HepG2 (cell line): ENCODE measurements at regions not wholly inside any gene's neighbourhood (a gene's known extent, or its start where the extent isn't known, plus 50 kb on each side); places are given as distances from the start of the nearest gene placed in this dataset.

Source experiments
- ATAC-seq: fragments of 200-7000 bp; cut with Tn5 transposase; 3 replicates; pipeline ENCODE4 v1.9.1; 2020; ENCODE audit warnings: mild to moderate bottlenecking, moderate library complexity
- BruUV-seq: library from RNA; stranded (reverse); fragments of 400-500 nt; replicated peaks from 2 replicates; lab custom pipeline; 2021; lab: Mats Ljungman, UMichigan
- CTCF ChIA-PET: fragments of 300-600 bp; formaldehyde crosslinking; extraction: SDS; loops from one replicate; lab custom pipeline; 2021; ENCODE audit warnings: low total read pairs, inconsistent platforms, low intra/inter-chr PET ratio; lab: Yijun Ruan, JAX
- POLR2A ChIA-PET: fragments of 350-600 bp; sonication (Branson Sonifier 250); formaldehyde crosslinking; loops from one replicate; lab custom pipeline; 2020; ENCODE audit warnings: antibody characterized with exemption, inconsistent platforms; lab: Yijun Ruan, JAX
- DNase-seq: peaks from one replicate; pipeline ENCODE4 v3.0.0-alpha.2; 2015; ENCODE audit warnings: low spot score
- FAIRE-seq: peaks from 3 replicates; lab custom pipeline; 2011; peaks lifted over from hg19 to GRCh38; lab: Jason Lieb, UNC
- H2AFZ ChIP-seq: one replicate; pipeline ENCODE4 v1.6.1; 2011; ENCODE audit warnings: low read length, inconsistent platforms
- H3K27ac ChIP-seq: fragments of 300-600 bp; 3 replicates; pipeline ENCODE4 v1.8.0; 2011; ENCODE audit warnings: mixed run types, mild to moderate bottlenecking, mixed read lengths, low read length, inconsistent platforms; ENCODE audit not compliant: insufficient read depth; ENCODE audit errors: extremely low read length
- H3K27me3 ChIP-seq, 2 experiments: fragments of 200-600 bp in 1 of 2; 2 replicates in 1 of 2; 3 replicates in 1 of 2; pipeline versions ENCODE4 v1.6.0 to v1.8.0; 2011; ENCODE audit warnings: low read length in 2 of 2, mild to moderate bottlenecking in 2 of 2, moderate library complexity in 2 of 2, inconsistent platforms in 1 of 2; ENCODE audit not compliant: insufficient read depth in 2 of 2, control insufficient read depth in 1 of 2
- H3K36me3 ChIP-seq, 2 experiments: fragments of 200-600 bp in 1 of 2; replicated peaks in 1 of 2; 2 replicates in 1 of 2; 3 replicates in 1 of 2; pipeline versions ENCODE4 v1.5.1 to v1.8.0; 2011; ENCODE audit warnings: low read length in 2 of 2, inconsistent platforms in 1 of 2; ENCODE audit not compliant: insufficient read depth in 2 of 2, control insufficient read depth in 1 of 2
- H3K4me1 ChIP-seq: 2 replicates; pipeline ENCODE4 v1.5.1; 2012; ENCODE audit warnings: low read length, inconsistent platforms; ENCODE audit not compliant: insufficient read depth
- H3K4me2 ChIP-seq: 2 replicates; pipeline ENCODE4 v1.6.0; 2011; ENCODE audit warnings: low read depth, low read length, inconsistent platforms
- H3K4me3 ChIP-seq, 3 experiments: fragments of 200-600 bp in 1 of 3; sonication (generic), shearing (Covaris generic) in 1 of 3; replicated peaks in 1 of 3; 2 replicates each; pipeline ENCODE4 v1.5.1; 2011 to 2016; ENCODE audit warnings: low read length in 3 of 3, inconsistent platforms in 2 of 3, low read depth in 2 of 3, mild to moderate bottlenecking in 2 of 3, control low read depth in 1 of 3, mixed read lengths in 1 of 3; ENCODE audit not compliant: insufficient read depth in 1 of 3
- H3K79me2 ChIP-seq: one replicate; pipeline ENCODE4 v1.6.1; 2011; ENCODE audit warnings: low read length, inconsistent platforms; ENCODE audit not compliant: insufficient read depth
- H3K9ac ChIP-seq: 2 replicates; pipeline ENCODE4 v1.6.0; 2011; ENCODE audit warnings: mild to moderate bottlenecking, low read depth, low read length, inconsistent platforms; ENCODE audit not compliant: insufficient read depth
- H3K9me3 ChIP-seq: 2 replicates; pipeline ENCODE4 v1.5.1; 2012; ENCODE audit warnings: mild to moderate bottlenecking, low read length
- H4K20me1 ChIP-seq: 2 replicates; pipeline ENCODE4 v1.6.0; 2011; ENCODE audit warnings: inconsistent platforms, mild to moderate bottlenecking, low read length, moderate library complexity; ENCODE audit not compliant: insufficient read depth
- CREB3 ChIP-seq: sonication (generic); formaldehyde crosslinking; IDR thresholded peaks from 2 replicates; pipeline ENCODE4 v1.5.0; 2020; ENCODE audit warnings: missing genetic modification reagents
- EZH2 ChIP-seq: conservative IDR thresholded peaks from 2 replicates; pipeline ENCODE4 v1.6.1; 2012; ENCODE audit warnings: mild to moderate bottlenecking, low read depth, low read length, moderate library complexity
- FOXM1 ChIP-seq: sonication (generic); formaldehyde crosslinking; IDR thresholded peaks from 2 replicates; pipeline ENCODE4 v1.5.0; 2020; ENCODE audit warnings: missing genetic modification reagents
- KDM3A ChIP-seq: IDR thresholded peaks from 2 replicates; pipeline ENCODE4 v1.6.1; 2018; ENCODE audit warnings: low read depth, missing compliant biosample characterization
- KIAA2018 ChIP-seq: sonication (generic); formaldehyde crosslinking; IDR thresholded peaks from 2 replicates; pipeline ENCODE4 v1.5.0; 2020; ENCODE audit warnings: mild to moderate bottlenecking, missing genetic modification reagents, borderline replicate concordance
- MAFF ChIP-seq: IDR thresholded peaks from 2 replicates; pipeline ENCODE4 v1.6.1; 2011; ENCODE audit warnings: low read depth, low read length, improper control_type of control experiment
- MAFK ChIP-seq, 2 experiments: IDR thresholded peaks in 1 of 2; conservative IDR thresholded peaks in 1 of 2; 2 replicates each; pipeline ENCODE4 v1.6.1; 2011; ENCODE audit warnings: improper control_type of control experiment in 2 of 2, low read length in 2 of 2
- WGBS: methylation state at CpG from one replicate; pipeline ENCODE4 v1.1.6; 2017; ENCODE audit warnings: low lambda C conversion rate; 5-methylcytosine and 5-hydroxymethylcytosine counted together
- in situ Hi-C: cut with HindIII; loops from 2 replicates; pipeline ENCODE4 v1.10.0; 2017; ENCODE audit warnings: low pct_unique_long_range_greater_than_20kb; ENCODE audit not compliant: extremely low pct_ligation_motif_present
- intact Hi-C: fragments of 100-400 bp; cut with micrococcal nuclease; formaldehyde crosslinking; loops from one replicate; pipeline ENCODE4 v1.10.0; 2022; ENCODE audit not compliant: unreplicated experiment
- TF ChIP-seq, protein P1 (sequence below), 2 experiments: sonication (generic) in 1 of 2; formaldehyde crosslinking in 1 of 2; IDR thresholded peaks; 2 replicates each; pipeline versions ENCODE4 v1.4.0 to v1.6.1; 2016 to 2020; ENCODE audit warnings: borderline replicate concordance in 1 of 2, low read depth in 1 of 2, mild to moderate bottlenecking in 1 of 2, missing genetic modification reagents in 1 of 2
- TF ChIP-seq, protein P2 (sequence below): sonication (generic); formaldehyde crosslinking; IDR thresholded peaks from 2 replicates; pipeline ENCODE4 v1.8.1; 2023; ENCODE audit warnings: mild to moderate bottlenecking, missing genetic modification reagents

DNA sequence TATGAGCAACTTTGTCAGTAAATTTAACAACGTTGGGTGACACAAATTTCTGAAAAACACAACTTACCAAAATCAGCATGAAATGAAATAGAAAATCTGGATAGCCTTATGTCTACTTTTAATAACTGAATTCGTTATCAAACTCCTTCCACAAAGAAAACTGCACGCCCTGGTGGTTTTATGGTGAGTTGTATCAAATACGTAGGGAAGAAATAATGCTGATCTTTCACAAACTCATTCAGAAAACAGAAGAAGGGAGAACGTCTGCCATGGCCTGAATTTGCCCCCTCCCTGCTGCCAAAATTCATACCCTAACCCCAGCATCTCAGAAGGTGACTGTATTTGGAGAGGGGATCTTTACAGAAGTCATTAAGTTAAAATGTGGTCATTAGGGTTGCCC lies 50.0 kb upstream of the COL18A1 start:
- intact Hi-C loops (loop anchor here (5.0 kb wide), 1 partner anchor 63 kb away; no protein-coding TSS in a partner anchor), in situ Hi-C loops (no loop called here)
- DNase-seq (no peak), FAIRE-seq (no peak), ATAC-seq (no peak)
- peaks cover 66% of the 10 kb centered on the region for H3K4me1 ChIP-seq
- CTCF ChIA-PET = no interaction called here
- no peak overlapping the region for H3K27ac ChIP-seq
- no peak overlapping the region for H3K4me2 ChIP-seq
- H2AFZ ChIP-seq = no peak overlapping the region
- no peaks in the 10 kb centered on the region for H3K9me3 ChIP-seq
- H3K27me3 ChIP-seq = no peaks in the 10 kb centered on the region
- H4K20me1 ChIP-seq = no peaks in the 10 kb centered on the region
- POLR2A ChIA-PET = no interaction called here
- no peak overlapping the region for H3K9ac ChIP-seq
- H3K4me3 ChIP-seq = no peak overlapping the region
- 62% methylated on average over 5 of the region's 5 CpGs for WGBS
- H3K79me2 ChIP-seq = no peaks in the 10 kb centered on the region
- no TSS peak for BruUV-seq
- no peaks in the 10 kb centered on the region for H3K36me3 ChIP-seq
- no peak for TF ChIP-seq FOXM1 (CRISPR knock-in tag)
- peak; percentile 82 to 87 for TF ChIP-seq MAFK (conservative IDR thresholded peaks at IDR 0.05 in 1 of 2, IDR thresholded peaks at IDR 0.05 in 1 of 2; ENCODE audit: low read length in 2 of 2)
- no peak for TF ChIP-seq KDM3A (CRISPR knock-in tag)
- TF ChIP-seq KIAA2018 (CRISPR knock-in tag) = no peak
- TF ChIP-seq, protein P1, sequence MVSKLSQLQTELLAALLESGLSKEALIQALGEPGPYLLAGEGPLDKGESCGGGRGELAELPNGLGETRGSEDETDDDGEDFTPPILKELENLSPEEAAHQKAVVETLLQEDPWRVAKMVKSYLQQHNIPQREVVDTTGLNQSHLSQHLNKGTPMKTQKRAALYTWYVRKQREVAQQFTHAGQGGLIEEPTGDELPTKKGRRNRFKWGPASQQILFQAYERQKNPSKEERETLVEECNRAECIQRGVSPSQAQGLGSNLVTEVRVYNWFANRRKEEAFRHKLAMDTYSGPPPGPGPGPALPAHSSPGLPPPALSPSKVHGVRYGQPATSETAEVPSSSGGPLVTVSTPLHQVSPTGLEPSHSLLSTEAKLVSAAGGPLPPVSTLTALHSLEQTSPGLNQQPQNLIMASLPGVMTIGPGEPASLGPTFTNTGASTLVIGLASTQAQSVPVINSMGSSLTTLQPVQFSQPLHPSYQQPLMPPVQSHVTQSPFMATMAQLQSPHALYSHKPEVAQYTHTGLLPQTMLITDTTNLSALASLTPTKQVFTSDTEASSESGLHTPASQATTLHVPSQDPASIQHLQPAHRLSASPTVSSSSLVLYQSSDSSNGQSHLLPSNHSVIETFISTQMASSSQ (IDR thresholded peaks at IDR 0.05; ENCODE audit: low read depth) = no peak
- TF ChIP-seq, protein P1 (CRISPR knock-in tag; IDR thresholded peaks at IDR 0.05; ENCODE audit: borderline replicate concordance) = no peak
- no peak for TF ChIP-seq CREB3 (CRISPR knock-in tag)
- TF ChIP-seq, protein P2, sequence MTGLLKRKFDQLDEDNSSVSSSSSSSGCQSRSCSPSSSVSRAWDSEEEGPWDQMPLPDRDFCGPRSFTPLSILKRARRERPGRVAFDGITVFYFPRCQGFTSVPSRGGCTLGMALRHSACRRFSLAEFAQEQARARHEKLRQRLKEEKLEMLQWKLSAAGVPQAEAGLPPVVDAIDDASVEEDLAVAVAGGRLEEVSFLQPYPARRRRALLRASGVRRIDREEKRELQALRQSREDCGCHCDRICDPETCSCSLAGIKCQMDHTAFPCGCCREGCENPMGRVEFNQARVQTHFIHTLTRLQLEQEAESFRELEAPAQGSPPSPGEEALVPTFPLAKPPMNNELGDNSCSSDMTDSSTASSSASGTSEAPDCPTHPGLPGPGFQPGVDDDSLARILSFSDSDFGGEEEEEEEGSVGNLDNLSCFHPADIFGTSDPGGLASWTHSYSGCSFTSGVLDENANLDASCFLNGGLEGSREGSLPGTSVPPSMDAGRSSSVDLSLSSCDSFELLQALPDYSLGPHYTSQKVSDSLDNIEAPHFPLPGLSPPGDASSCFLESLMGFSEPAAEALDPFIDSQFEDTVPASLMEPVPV = no peak
- TF ChIP-seq MAFF = peak; percentile 85
- no peak for TF ChIP-seq EZH2
